SK-N-SH (cell line): ENCODE measurements at regions not wholly inside any gene's neighbourhood (a gene's known extent, or its start where the extent isn't known, plus 50 kb on each side); places are given as distances from the start of the nearest gene placed in this dataset.

Experiments used
- NRF1 ChIP-seq: IDR thresholded peaks from 2 replicates; pipeline ENCODE4 v1.6.1; 2012; ENCODE audit warnings: low read depth, mild to moderate bottlenecking, low read length
- POLR2AphosphoS5 ChIP-seq: IDR thresholded peaks from 2 replicates; pipeline ENCODE4 v1.6.1; 2012; ENCODE audit warnings: low read depth, low read length
- RFX5 ChIP-seq: IDR thresholded peaks from 2 replicates; pipeline ENCODE4 v1.6.1; 2012; ENCODE audit warnings: mild to moderate bottlenecking, improper control_type of control experiment, low read length
- TF ChIP-seq, protein P1 (sequence below): fragments of 200-600 bp; sonication (generic); IDR thresholded peaks from 2 replicates; pipeline ENCODE4 v1.6.1; 2017; ENCODE audit warnings: antibody characterized with exemption, mild to moderate bottlenecking, moderate library complexity

DNA sequence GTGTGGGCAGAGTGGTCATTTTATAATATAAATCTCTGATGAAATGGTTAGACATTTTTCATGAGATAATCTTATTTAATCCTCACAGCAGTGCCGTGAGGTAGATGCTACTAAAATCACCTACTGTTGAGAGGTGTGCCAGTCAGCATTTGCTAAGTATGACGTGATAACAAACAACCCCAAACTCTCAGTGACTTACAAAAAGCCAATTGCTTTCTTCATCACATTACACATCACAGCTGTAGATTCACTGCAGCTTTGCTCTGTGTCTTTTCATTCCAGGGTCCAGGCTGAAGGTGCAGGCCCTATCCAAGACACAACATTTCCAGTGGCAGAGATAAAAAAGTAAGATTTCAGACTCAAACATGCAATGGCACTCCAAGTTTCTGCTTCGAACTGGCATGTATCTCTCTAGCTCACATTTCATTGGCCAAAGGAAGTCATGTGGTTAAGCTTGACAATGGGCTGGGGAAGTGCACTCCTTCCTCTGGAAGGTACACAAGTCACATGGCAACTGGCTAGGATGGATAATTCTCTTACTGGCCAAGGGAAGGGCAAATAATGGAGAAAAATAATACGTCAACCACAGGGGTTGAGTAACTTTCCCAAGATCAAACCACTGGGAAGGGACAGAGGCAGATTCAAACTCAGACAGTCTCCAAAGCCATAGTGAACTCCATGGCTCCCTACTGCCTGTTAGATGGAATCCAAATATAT, 69.5 kb upstream of the EPB41L1 start:
- TF ChIP-seq NRF1 = no peak
- TF ChIP-seq RFX5 = no peak
- TF ChIP-seq, protein P1, sequence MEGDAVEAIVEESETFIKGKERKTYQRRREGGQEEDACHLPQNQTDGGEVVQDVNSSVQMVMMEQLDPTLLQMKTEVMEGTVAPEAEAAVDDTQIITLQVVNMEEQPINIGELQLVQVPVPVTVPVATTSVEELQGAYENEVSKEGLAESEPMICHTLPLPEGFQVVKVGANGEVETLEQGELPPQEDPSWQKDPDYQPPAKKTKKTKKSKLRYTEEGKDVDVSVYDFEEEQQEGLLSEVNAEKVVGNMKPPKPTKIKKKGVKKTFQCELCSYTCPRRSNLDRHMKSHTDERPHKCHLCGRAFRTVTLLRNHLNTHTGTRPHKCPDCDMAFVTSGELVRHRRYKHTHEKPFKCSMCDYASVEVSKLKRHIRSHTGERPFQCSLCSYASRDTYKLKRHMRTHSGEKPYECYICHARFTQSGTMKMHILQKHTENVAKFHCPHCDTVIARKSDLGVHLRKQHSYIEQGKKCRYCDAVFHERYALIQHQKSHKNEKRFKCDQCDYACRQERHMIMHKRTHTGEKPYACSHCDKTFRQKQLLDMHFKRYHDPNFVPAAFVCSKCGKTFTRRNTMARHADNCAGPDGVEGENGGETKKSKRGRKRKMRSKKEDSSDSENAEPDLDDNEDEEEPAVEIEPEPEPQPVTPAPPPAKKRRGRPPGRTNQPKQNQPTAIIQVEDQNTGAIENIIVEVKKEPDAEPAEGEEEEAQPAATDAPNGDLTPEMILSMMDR = no peak
- no peak for TF ChIP-seq POLR2AphosphoS5
